DMS79 (cell line): ENCODE measurements at regions not wholly inside any gene's neighbourhood (a gene's known extent, or its start where the extent isn't known, plus 50 kb on each side); places are given as distances from the start of the nearest gene placed in this dataset.
"Not testable (repeated sequence)": the region's sequence is repeated elsewhere in the genome, so short reads cannot be mapped to it uniquely, and the experiment has no call there.

Experiments
- DNase-seq: peaks from one replicate; lab custom pipeline; 2025; lab: John Stamatoyannopoulos, UW

- no peak for DNase-seq
Observed at GRCh38 chr3:166993015-166993630, 387.0 kb downstream of the ZBBX start.

- no peak for DNase-seq
Observed at GRCh38 chr3:166986000-166986399, 394.1 kb downstream of the ZBBX start.

DNA sequence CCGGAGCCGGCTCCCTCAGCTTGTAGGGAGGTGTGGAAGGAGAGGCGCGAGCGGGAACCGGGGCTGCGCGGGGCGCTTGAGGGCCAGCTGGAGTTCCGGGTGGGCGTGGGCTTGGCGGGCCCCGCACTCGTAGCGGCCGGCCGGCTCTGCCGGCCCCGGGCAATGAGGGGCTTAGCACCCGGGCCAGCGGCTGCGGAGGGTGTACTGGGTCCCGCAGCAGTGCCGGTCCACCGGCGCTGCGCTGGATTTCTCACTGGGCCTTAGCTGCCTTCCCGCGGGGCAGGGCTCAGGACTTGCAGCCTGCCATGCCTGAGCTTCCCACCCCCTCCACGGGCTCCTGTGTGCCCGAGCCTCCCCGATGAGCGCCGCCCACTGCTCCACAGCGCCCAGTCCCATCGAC, 404.3 kb downstream of the ZBBX start:
- not testable (repeated sequence) for DNase-seq

GRCh38 chr3:166967714-166968113, 412.4 kb downstream of the ZBBX start:
- DNase-seq: not testable (repeated sequence)

DNA sequence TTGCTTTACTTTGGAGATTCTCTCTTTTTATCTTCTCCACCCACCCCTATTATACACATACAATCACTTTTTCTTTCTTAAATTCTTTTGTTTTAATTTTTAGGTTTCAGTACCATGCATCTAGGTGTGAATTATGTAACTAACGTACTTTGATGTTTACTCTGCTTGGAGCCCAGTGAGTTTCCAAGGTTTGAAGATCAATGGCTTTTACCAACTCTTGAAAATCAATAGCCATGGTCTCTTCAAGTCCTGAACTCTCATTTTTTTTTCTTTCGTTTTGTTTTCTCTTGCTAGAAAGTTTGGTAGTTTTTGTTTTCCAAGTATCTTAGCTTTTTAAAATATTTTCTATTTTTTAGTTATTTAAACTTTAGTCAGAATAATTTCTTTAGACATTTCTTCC, 417.2 kb downstream of the ZBBX start:
- no peak for DNase-seq

DNA sequence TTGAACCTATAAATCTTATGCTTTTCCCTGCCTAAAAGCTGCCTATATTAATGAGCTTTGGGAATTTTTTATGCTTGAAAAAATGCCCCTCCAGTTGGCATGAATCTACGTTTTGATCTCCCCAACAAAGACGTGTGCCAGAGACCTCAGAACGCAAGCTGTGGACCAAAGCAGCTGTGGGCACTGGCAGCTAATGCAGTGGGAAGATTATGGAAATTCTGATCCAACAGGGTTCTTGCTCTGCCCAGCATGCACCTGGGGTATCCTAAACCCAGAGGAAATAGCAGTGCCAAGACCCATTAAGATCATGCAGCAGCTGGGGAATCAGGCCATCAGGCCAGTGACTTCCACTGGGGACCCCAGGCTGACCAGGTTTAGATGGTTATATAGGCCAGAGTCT, 423.0 kb downstream of the ZBBX start:
- DNase-seq: no peak

DNA sequence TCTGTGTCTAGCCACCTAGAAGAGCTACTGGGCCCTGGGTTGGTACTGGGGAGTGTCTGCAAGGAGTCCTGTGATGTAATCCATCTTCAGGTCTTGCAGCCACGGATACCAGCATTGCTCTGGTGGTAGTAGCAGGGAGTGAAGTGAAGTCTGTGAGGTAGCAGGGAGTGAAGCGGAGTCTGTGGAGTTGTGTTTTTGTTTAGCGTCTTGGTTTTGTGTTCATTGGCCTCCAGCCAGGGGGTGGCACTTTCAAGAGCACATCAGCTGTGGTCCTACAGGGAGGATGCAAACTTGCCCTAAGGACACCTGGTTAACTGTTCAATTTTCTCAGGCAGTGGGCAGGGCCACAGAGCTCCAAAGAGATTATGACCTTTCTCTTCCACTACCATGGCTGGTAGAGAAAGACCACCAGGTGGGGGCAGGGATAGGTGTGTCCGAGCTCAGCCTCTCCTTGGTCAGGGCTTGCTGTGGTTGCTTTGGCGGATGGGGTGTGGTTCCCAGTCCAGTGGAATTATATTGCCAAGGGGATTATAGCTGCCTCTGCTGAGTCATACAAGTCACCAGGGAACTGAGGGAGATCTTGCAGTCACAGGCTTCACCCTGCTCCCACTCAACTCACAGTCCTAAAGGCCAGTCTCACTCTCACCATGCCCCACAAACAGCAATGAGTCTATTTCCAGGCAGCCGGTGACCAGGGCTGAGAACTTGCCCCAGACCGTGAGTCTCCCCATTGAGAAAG, 424.7 kb downstream of the ZBBX start:
- DNase-seq: no peak

- DNase-seq: no peak
Observed at GRCh38 chr3:166934879-166935278, 445.2 kb downstream of the ZBBX start.

DNA sequence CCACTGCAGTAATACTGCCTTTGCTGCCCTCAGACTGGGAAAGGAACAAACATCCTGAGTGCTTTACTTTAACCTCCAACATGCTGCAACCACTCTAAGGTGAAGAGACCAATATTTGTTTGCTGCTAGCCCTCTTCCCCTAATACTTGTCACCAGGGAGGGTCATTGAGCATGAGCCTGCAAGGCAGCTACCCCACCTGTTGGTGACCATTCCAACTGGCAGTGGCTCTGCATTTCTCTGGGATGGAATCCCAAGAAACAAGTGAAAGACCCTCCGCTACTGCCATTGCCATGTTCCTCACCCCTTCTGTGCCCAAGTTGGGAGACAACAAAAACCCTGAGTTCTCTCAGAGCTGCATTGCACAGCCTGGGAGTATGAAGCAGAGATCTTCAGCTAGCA, 462.7 kb downstream of the ZBBX start:
- no peak for DNase-seq

DNA sequence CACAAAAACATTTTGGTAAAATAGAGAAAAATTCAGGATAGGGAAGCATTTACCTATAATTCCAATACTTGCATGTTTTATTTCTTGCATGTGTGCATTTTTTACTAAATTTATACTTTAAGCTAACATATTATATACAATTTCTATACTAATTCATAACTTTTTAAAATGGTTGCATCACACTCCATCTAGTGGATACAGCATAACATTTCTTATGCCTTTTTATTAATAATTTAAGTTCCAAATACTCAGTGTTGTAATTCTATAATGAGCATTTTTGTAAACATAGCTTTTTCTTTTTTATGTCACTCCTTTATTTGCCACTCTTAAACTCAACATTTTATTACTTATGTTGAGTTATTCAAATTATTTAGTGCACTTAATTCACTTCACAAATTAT, 477.7 kb downstream of the ZBBX start:
- no peak for DNase-seq

DNA sequence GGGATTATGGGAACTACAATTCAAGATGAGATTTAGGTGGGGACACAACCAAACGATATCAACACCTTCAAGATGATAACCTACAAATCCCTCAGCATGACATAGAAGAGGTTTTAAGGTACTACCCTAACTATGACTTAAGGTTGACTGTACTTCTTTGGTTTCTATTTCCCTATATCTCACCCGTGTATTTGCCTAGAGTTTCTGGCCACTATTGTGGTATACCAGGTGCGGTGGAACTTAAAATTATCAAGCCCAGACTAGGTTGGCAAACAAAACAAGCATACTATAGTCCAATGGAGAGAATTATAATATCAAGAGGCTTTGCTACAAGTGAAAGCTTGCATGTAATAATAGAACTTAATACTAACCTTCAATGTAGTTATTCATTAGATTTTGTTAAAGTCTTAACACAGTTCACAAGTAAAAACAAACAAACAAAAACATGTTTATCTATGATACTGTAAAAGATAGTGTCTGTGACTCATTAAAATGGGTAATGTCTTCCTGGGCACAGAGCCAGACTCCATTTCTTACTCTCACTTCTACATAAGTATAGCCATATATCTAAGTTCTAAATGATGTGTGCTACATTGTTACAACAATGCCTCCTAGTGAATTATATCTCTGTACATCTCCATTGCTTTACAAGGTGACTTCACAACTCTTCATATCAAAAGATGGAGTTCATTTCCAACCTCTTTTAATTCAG, 479.1 kb downstream of the ZBBX start:
- no peak for DNase-seq

- no peak for DNase-seq
Observed at GRCh38 chr3:166897811-166898210, 482.3 kb downstream of the ZBBX start.

- DNase-seq: no peak
Observed at GRCh38 chr3:166889241-166889640, 490.9 kb downstream of the ZBBX start.

GRCh38 chr3:166879661-166880060, 500.4 kb downstream of the ZBBX start:
- no peak for DNase-seq

GRCh38 chr3:166877971-166878370, 502.1 kb downstream of the ZBBX start:
- DNase-seq: no peak

- no peak for DNase-seq
Observed at GRCh38 chr3:166864473-166865467, 515.3 kb downstream of the ZBBX start.

GRCh38 chr3:166860217-166860616, 519.9 kb downstream of the ZBBX start:
- DNase-seq: no peak

DNA sequence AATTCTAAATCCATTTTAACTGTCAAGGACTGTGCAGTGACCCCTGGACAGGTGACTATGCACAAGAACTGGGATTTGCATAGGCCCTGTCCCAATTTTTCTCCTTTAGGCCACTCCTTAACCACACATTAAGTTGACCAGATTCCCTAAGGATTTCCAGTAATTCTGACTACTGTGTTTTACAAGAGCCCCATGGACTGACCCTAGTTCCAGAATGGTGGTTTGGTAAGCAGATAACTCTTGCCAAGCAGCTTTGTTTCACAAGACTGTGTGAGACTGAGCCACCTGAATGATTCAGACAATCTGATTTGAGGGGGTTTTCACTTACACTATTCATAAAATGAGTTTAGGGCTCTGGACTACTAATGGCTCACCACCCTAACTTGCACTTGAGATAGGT, 535.8 kb downstream of the ZBBX start:
- no peak for DNase-seq

- DNase-seq: not testable (repeated sequence)
Observed at GRCh38 chr3:166842784-166843183, 537.3 kb downstream of the ZBBX start.

DNA sequence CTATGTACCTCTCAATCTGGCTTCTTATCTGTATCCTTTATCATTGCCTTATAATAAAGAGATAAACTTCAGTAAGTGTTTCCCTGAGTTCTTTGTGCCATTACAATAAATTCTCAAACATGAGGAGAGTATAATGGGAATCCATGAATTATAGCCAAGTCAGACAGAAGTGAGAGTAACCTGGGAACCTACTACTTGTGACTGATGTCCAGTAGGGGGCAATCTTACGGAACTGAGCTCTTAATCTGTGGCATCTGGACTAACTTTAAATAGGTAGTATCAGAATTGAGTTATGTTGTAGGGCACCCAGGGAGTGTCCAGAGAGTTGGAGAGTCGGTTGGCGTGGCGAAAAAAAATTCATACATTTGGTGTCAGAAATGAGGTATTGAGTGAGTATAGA, 542.6 kb downstream of the ZBBX start:
- DNase-seq: no peak

- no peak for DNase-seq
Observed at GRCh38 chr3:166836836-166837235, 543.3 kb downstream of the ZBBX start.

- no peak for DNase-seq
Observed at GRCh38 chr3:166829896-166830295, 550.2 kb downstream of the ZBBX start.
